DND-41 (cell line): ENCODE measurements at regions not wholly inside any gene's neighbourhood (a gene's known extent, or its start where the extent isn't known, plus 50 kb on each side); places are given as distances from the start of the nearest gene placed in this dataset.
"Not testable (repeated sequence)": the region's sequence is repeated elsewhere in the genome, so short reads cannot be mapped to it uniquely, and the experiment has no call there.

Experiments used
- ATAC-seq: fragments of 200-7000 bp; cut with Tn5 transposase; 3 replicates; pipeline ENCODE4 v1.9.1; 2021; ENCODE audit warnings: low read depth; ENCODE audit not compliant: insufficient read depth
- DNase-seq: peaks from one replicate; pipeline ENCODE4 v3.0.0-alpha.2; 2020
- H2AFZ ChIP-seq: 2 replicates; pipeline ENCODE4 v1.6.0; 2012; ENCODE audit warnings: low read depth, low read length
- H3K27ac ChIP-seq: 2 replicates; pipeline ENCODE4 v1.5.1; 2012; ENCODE audit warnings: low read length, inconsistent platforms
- H3K27me3 ChIP-seq: fragments of 200-600 bp; sonication (generic); 2 replicates; pipeline ENCODE4 v1.6.0; 2012; ENCODE audit warnings: low read length, mild to moderate bottlenecking, inconsistent platforms; ENCODE audit not compliant: insufficient read depth, poor library complexity
- H3K36me3 ChIP-seq: 2 replicates; pipeline ENCODE4 v1.5.1; 2012; ENCODE audit warnings: low read length, inconsistent platforms; ENCODE audit not compliant: insufficient read depth
- H3K4me1 ChIP-seq: 2 replicates; pipeline ENCODE4 v1.5.1; 2012; ENCODE audit warnings: mild to moderate bottlenecking, low read length; ENCODE audit not compliant: insufficient read depth
- H3K4me2 ChIP-seq: 2 replicates; pipeline ENCODE4 v1.6.0; 2012; ENCODE audit warnings: mild to moderate bottlenecking, moderate library complexity, low read length, inconsistent platforms; ENCODE audit not compliant: insufficient read depth
- H3K4me3 ChIP-seq, 2 experiments: fragments of 200-600 bp in 1 of 2; shearing (Covaris generic) in 1 of 2; 2 replicates each; pipeline ENCODE4 v1.5.1; 2012 to 2016; ENCODE audit warnings: inconsistent platforms in 2 of 2, low read length in 2 of 2, mild to moderate bottlenecking in 2 of 2, low read depth in 1 of 2, moderate library complexity in 1 of 2
- H3K79me2 ChIP-seq: 2 replicates; pipeline ENCODE4 v1.6.0; 2012; ENCODE audit warnings: low read length, inconsistent platforms; ENCODE audit not compliant: insufficient read depth
- H3K9ac ChIP-seq: 2 replicates; pipeline ENCODE4 v1.6.0; 2012; ENCODE audit warnings: low read depth, mild to moderate bottlenecking, inconsistent platforms, low read length, moderate library complexity
- H3K9me3 ChIP-seq: 2 replicates; pipeline ENCODE4 v1.5.1; 2012; ENCODE audit warnings: low read length, moderate library complexity, mild to moderate bottlenecking, inconsistent platforms; ENCODE audit not compliant: insufficient read depth, severe bottlenecking
- H4K20me1 ChIP-seq: 2 replicates; pipeline ENCODE4 v1.6.0; 2012; ENCODE audit warnings: low read length; ENCODE audit not compliant: insufficient read depth
- CTCF ChIP-seq: IDR thresholded peaks from 2 replicates; pipeline ENCODE4 v1.5.1; 2012; ENCODE audit warnings: borderline replicate concordance, low read length, moderate library complexity, mild to moderate bottlenecking; ENCODE audit not compliant: poor library complexity, severe bottlenecking; ENCODE audit errors: extremely low read depth
- EZH2 ChIP-seq: IDR thresholded peaks from 3 replicates; pipeline ENCODE4 v1.6.1; 2012; ENCODE audit warnings: borderline replicate concordance, low read depth, mild to moderate bottlenecking, moderate library complexity, low read length, inconsistent platforms; ENCODE audit not compliant: severe bottlenecking

GRCh38 chr21:17295997-17296396, 216.8 kb upstream of the CXADR start:
- Histone ChIP-seq H3K79me2 (no peaks in the 10 kb centered on the region), H3K27me3 (no peaks in the 10 kb centered on the region), H3K27ac (no peak overlapping the region), H2AFZ (no peak overlapping the region), H4K20me1 (no peaks in the 10 kb centered on the region), H3K36me3 (no peaks in the 10 kb centered on the region), H3K9ac (no peak overlapping the region), H3K4me2 (no peak overlapping the region), H3K4me1 (no peaks in the 10 kb centered on the region), H3K4me3 (no peak overlapping the region), H3K9me3 (peaks cover 21% of the 10 kb centered on the region)
- no peak for ATAC-seq
- TF ChIP-seq EZH2 (no peak), CTCF (no peak)
- no peak for DNase-seq

GRCh38 chr21:17299576-17299975, 213.3 kb upstream of the CXADR start:
- H3K27ac ChIP-seq, H3K4me2 ChIP-seq, H2AFZ ChIP-seq, H3K36me3 ChIP-seq, ATAC-seq, H4K20me1 ChIP-seq, DNase-seq, H3K79me2 ChIP-seq, H3K27me3 ChIP-seq, H3K9ac ChIP-seq, H3K4me3 ChIP-seq, H3K4me1 ChIP-seq: not testable (repeated sequence)
- H3K9me3 ChIP-seq: peaks cover 21% of the 10 kb centered on the region

- not testable (repeated sequence) for H3K9ac ChIP-seq, ATAC-seq, H3K4me3 ChIP-seq
Observed at GRCh38 chr21:17327715-17328114, 185.1 kb upstream of the CXADR start.

DNA sequence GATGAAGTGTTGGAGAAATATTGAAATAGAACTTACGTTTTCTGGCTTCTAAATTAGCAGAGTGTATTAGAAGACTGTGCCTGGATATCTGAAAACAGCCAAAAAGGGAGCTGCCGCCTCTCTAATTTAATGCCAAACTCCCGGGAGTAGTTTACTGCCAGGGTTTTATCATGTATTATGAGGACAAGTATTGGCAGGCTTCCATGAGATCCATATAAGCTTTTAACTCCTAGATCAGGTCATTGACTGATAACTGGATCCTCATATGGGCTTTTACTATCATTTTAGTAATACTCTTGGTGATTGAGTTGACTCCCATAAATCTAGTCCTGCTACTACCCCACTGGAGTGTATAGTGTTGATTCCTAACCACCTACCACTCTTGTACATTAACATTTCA, 178.4 kb upstream of the CXADR start:
- H3K79me2 ChIP-seq: no peaks in the 10 kb centered on the region
- no peak overlapping the region for H3K9ac ChIP-seq
- ATAC-seq: no peak
- H3K27ac ChIP-seq: no peak overlapping the region
- no peaks in the 10 kb centered on the region for H3K4me1 ChIP-seq
- no peaks in the 10 kb centered on the region for H3K36me3 ChIP-seq
- H4K20me1 ChIP-seq: no peaks in the 10 kb centered on the region
- no peaks in the 10 kb centered on the region for H3K27me3 ChIP-seq
- no peak for DNase-seq
- H3K4me2 ChIP-seq: no peak overlapping the region
- no peak overlapping the region for H2AFZ ChIP-seq
- no peak for TF ChIP-seq EZH2
- TF ChIP-seq CTCF: no peak
- H3K4me3 ChIP-seq: no peak overlapping the region
- H3K9me3 ChIP-seq: no peaks in the 10 kb centered on the region

More at GRCh38 chr21:17327715-17328114, 185.1 kb upstream of the CXADR start:
- not testable (repeated sequence) for H3K27ac ChIP-seq, H3K4me2 ChIP-seq, H3K27me3 ChIP-seq, H4K20me1 ChIP-seq, H3K9me3 ChIP-seq, H3K79me2 ChIP-seq, H2AFZ ChIP-seq, H3K36me3 ChIP-seq, DNase-seq, H3K4me1 ChIP-seq
